ENCODE measurements at regions not wholly inside any gene's neighbourhood (a gene's known extent, or its start where the extent isn't known, plus 50 kb on each side); places are given as distances from the start of the nearest gene placed in this dataset.

- TF ChIP-seq POLR2A (IDR thresholded peaks at IDR 0.05) = no peak
- TF ChIP-seq, protein P1, sequence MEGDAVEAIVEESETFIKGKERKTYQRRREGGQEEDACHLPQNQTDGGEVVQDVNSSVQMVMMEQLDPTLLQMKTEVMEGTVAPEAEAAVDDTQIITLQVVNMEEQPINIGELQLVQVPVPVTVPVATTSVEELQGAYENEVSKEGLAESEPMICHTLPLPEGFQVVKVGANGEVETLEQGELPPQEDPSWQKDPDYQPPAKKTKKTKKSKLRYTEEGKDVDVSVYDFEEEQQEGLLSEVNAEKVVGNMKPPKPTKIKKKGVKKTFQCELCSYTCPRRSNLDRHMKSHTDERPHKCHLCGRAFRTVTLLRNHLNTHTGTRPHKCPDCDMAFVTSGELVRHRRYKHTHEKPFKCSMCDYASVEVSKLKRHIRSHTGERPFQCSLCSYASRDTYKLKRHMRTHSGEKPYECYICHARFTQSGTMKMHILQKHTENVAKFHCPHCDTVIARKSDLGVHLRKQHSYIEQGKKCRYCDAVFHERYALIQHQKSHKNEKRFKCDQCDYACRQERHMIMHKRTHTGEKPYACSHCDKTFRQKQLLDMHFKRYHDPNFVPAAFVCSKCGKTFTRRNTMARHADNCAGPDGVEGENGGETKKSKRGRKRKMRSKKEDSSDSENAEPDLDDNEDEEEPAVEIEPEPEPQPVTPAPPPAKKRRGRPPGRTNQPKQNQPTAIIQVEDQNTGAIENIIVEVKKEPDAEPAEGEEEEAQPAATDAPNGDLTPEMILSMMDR (IDR thresholded peaks at IDR 0.05) = no peak
Measured at GRCh38 chr4:22019676-22020075, 71.1 kb upstream of the KCNIP4 start.
